DMS53 (cell line): ENCODE measurements at regions not wholly inside any gene's neighbourhood (a gene's known extent, or its start where the extent isn't known, plus 50 kb on each side); places are given as distances from the start of the nearest gene placed in this dataset.

ENCODE experiments used
- DNase-seq: peaks from one replicate; lab custom pipeline; 2025; lab: John Stamatoyannopoulos, UW

GRCh38 chr2:190809876-190810525 is 70.6 kb upstream of the GLS start:
- DNase-seq: peak; percentile 15

GRCh38 chr2:190810981-190811587 is 69.5 kb upstream of the GLS start:
- DNase-seq: no peak

GRCh38 chr2:190811811-190812210 is 68.8 kb upstream of the GLS start:
- no peak for DNase-seq

- DNase-seq: no peak
These were observed 67.9 kb upstream of the GLS start for GRCh38 chr2:190812506-190813294.

- no peak for DNase-seq
These were observed 65.4 kb upstream of the GLS start for GRCh38 chr2:190815226-190815625.

GRCh38 chr2:190817082-190817481 is 63.5 kb upstream of the GLS start:
- no peak for DNase-seq

GRCh38 chr2:190819840-190820301 is 60.8 kb upstream of the GLS start:
- DNase-seq: no peak

GRCh38 chr2:190820416-190820815 is 60.2 kb upstream of the GLS start:
- no peak for DNase-seq

GRCh38 chr2:190822043-190822442 is 58.6 kb upstream of the GLS start:
- no peak for DNase-seq

GRCh38 chr2:190827720-190828119 is 52.9 kb upstream of the GLS start:
- no peak for DNase-seq

GRCh38 chr2:190829642-190830041 is 51.0 kb upstream of the GLS start:
- no peak for DNase-seq
